Fibroblast of mammary gland (primary cell): ENCODE measurements at regions not wholly inside any gene's neighbourhood (a gene's known extent, or its start where the extent isn't known, plus 50 kb on each side); places are given as distances from the start of the nearest gene placed in this dataset.

Experiments used
- DNase-seq: peaks from one replicate; pipeline ENCODE4 v3.0.0-alpha.2; 2010; ENCODE audit warnings: low read depth
- H3K4me3 ChIP-seq: 2 replicates; pipeline ENCODE4 v1.5.1; 2011; ENCODE audit warnings: low read depth, mild to moderate bottlenecking, low read length, moderate library complexity; ENCODE audit not compliant: control insufficient read depth
- CTCF ChIP-seq: conservative IDR thresholded peaks from 2 replicates; pipeline ENCODE4 v1.5.1; 2011; ENCODE audit warnings: low read depth, low read length, inconsistent platforms; ENCODE audit not compliant: control insufficient read depth, insufficient read depth

- DNase-seq, result no peak
- H3K4me3 ChIP-seq, result no peak overlapping the region
- TF ChIP-seq CTCF, result no peak
Observed at GRCh38 chr3:153722157-153722556, 399.0 kb upstream of the ARHGEF26 start.

GRCh38 chr3:153731071-153731470 is 390.1 kb upstream of the ARHGEF26 start:
- TF ChIP-seq CTCF, result no peak
- no peak overlapping the region for H3K4me3 ChIP-seq
- DNase-seq, result no peak

GRCh38 chr3:153734777-153735551 is 386.2 kb upstream of the ARHGEF26 start:
- DNase-seq, result peak; percentile 49

GRCh38 chr3:153740109-153740508 is 381.1 kb upstream of the ARHGEF26 start:
- no peak for TF ChIP-seq CTCF
- DNase-seq, result no peak
- no peak overlapping the region for H3K4me3 ChIP-seq

More at GRCh38 chr3:153734777-153735551, 386.2 kb upstream of the ARHGEF26 start:
- no peak overlapping the region for H3K4me3 ChIP-seq
- no peak for TF ChIP-seq CTCF

- H3K4me3 ChIP-seq, result no peak overlapping the region
- no peak for TF ChIP-seq CTCF
- no peak for DNase-seq
Observed at GRCh38 chr3:153744889-153745288, 376.3 kb upstream of the ARHGEF26 start.

- no peak overlapping the region for H3K4me3 ChIP-seq
- TF ChIP-seq CTCF, result no peak
- DNase-seq, result no peak
Observed at GRCh38 chr3:153746211-153746610, 375.0 kb upstream of the ARHGEF26 start.
